ENCODE measurements at regions not wholly inside any gene's neighbourhood (a gene's known extent, or its start where the extent isn't known, plus 50 kb on each side); places are given as distances from the start of the nearest gene placed in this dataset.
"Not testable (repeated sequence)": the region's sequence is repeated elsewhere in the genome, so short reads cannot be mapped to it uniquely, and the experiment has no call there.

- not testable (repeated sequence) for DNase-seq
Measured at GRCh38 chr2:111453816-111454215, 333.1 kb downstream of the BCL2L11 start.

DNA sequence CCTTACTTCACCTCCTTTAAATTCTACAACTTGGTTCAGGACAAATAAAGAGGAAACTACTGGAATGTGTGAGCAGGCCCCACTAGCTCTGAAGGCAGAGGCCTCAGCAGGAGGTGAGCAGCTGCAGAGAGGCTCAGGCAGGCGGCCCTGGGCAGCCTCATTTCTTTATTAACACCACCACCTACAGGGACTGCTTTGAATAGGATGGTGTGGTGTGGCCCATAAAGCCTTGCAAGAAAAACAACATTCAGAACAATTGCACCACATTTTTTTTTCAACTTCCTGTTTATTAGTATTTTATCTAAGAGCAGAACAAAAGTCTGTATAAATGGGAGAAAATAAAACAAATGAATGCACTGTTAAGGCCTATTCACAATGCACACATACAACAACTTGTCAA is 333.7 kb downstream of the BCL2L11 start:
- DNase-seq, result not testable (repeated sequence)

DNA sequence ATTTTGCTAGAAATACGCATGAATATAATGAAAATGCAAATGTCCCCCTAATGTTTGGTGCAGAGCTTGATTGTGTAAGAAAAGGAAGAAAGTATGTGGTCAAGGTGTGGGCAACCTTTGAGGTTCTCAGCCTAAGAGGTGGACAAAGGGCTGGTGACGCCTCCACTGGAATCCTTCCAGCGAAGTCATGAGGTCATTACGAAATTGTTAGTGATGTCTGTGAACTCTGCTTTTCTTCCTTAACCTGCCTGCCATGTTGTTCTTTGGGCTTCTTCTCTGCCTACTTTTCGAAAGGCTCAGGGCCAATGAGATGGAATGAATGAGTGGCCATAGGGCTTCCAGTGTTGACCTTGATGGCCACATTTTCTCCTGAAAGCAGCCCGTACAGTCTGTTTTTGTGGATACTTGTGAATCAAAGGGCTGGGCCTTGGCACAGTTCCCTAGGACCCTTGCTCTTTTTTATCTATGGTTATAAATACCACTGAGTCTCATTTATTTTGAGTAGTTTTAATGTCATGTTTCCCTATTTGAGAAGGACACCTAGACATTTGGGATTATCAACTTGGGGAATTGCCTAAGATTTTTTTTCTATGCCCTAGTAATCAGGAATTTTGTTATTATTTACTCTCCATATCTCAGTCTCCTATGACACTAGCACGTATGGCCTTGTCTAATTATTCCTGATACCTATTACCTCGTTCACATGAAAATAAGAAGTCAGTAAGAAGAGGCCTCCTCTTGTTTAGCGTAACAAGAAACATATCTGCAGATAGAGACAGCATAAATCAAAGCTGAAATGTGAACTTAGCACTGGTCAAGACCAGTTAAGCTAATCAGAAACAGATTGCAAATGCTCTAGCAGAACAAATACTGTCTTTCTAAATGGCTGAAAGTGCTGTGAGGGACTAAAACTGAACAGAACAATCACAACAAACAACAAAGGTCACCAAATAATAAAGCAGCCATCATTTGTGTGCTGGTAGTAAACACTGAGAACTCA is 334.6 kb downstream of the BCL2L11 start:
- DNase-seq, result not testable (repeated sequence)

GRCh38 chr2:111457191-111457590 is 336.5 kb downstream of the BCL2L11 start:
- not testable (repeated sequence) for DNase-seq

GRCh38 chr2:111460901-111461300 is 340.2 kb downstream of the BCL2L11 start:
- not testable (repeated sequence) for DNase-seq

DNA sequence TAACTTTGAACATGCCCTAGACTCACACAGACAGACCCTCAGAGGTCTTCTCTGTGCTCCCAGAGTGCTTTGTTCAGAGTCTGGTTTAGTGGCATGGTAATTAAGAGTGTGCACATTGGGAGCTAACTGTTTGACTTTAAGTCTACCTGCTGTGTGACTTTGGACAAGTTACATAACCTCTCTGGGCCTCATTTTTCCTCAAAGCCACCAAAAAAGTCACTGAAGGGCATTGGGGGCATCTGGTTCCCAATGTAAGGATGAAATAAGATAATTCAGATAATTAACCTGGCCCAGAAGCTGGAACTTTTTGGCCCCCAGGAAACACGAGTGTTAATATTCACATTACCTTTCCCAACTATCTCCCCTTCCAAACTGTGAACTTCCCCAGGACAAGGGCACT is 341.1 kb downstream of the BCL2L11 start:
- not testable (repeated sequence) for DNase-seq

DNA sequence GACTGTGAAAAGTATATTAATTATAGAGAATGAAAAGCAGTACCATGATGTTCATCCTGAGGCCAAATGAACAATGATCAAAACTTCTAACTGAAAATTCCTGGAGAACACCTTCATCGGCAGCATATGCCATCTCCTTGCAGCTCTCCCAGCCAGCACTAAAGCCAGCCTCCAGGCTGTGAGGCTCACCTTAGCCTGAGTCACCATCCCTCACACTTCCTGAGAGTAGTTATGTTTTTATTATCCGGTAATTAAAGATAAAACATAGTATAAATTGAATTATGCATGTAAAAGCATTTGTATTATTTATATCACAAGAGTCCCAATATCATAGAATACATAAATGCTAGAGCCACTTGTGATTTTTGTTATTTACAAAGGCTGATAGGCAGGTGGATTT is 341.9 kb downstream of the BCL2L11 start:
- DNase-seq, result not testable (repeated sequence)

DNA sequence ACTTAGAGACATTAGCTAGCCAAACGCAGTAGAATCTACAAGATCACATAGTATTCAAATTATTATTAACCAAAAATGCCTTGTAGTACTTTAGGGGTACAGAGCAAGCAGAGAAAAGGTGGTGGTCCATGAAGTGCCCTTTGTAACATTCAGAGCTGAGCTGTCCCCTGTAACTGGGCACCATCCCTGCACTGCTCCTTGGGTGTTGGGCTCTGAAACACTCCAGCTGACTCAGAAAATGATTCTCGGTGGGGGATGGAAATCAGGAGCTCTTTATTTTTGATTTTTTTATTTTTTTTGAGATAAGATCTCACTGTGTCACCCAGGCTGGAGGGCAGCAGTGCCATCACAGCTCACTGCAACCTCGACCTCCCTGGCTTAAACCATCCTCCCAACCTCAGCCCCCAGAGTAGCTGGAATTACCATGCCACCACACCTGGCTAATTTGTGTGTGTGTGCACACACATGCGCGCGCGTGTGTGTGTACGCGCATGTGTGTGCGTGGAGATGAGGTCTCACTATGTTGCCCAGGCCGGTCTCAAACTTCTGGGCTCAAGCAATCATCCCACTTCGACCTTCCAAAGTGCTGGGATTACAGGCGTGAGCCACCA is 342.6 kb downstream of the BCL2L11 start:
- DNase-seq, result not testable (repeated sequence)

DNA sequence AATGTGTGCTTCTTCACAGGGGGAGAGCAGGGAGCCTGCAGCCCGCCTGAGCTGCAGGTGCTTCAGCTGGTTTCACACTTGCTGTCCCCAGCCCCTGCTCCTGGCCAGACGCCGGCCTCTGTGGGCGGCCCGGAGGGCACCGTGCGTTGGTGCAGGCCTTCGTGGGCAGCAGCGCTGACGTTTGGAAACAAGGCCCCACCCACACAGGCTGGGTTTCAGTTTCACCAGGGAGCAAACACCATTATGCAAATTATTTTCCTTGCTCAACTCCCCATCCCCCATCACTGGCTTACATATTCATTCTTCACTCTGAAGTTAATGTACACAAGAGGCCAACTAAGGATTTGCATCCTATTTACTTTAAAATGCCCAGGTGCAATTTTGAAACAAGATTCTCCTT is 343.2 kb downstream of the BCL2L11 start:
- DNase-seq, result not testable (repeated sequence)

DNA sequence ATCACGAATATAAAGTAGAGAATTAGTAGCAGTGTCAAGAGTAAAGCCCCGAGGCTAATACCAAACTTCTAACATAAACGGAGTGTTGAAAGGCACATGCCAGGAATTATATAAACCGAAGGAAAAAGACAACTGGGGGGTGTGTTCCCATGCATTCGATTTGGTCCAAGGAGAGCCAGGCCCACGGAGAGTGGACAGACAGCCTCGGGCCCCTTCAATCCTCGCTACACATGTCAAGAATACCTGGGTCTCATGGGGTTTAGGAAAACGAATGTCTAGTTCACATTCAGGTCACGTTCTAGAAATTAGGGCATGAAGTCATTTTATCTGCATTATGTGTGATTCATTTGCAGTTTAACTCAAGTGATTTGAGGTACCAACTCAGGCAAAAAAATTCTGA is 343.7 kb downstream of the BCL2L11 start:
- DNase-seq, result not testable (repeated sequence)

- not testable (repeated sequence) for DNase-seq
Measured at GRCh38 chr2:111465521-111465920, 344.8 kb downstream of the BCL2L11 start.

GRCh38 chr2:111466744-111467143 is 346.0 kb downstream of the BCL2L11 start:
- DNase-seq, result not testable (repeated sequence)

DNA sequence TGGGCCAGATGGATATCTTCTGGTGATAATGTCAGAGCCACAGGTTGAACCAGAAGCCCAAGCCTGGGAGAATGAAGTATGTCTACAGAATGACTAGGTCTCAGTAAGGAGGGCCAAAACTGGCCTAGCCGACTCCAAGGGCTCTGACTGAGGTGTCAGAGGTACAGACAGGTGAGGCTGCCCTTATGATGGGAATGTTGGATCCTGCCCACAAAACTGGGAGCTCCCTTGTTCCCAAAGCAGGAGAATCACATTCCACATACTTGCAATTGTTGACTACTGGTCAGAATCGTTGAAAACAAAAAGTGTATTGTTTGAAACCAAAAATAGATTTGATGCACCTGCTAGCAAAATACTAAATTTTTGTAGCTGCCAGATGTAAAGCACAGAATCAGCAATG is 350.2 kb downstream of the BCL2L11 start:
- DNase-seq, result not testable (repeated sequence)

DNA sequence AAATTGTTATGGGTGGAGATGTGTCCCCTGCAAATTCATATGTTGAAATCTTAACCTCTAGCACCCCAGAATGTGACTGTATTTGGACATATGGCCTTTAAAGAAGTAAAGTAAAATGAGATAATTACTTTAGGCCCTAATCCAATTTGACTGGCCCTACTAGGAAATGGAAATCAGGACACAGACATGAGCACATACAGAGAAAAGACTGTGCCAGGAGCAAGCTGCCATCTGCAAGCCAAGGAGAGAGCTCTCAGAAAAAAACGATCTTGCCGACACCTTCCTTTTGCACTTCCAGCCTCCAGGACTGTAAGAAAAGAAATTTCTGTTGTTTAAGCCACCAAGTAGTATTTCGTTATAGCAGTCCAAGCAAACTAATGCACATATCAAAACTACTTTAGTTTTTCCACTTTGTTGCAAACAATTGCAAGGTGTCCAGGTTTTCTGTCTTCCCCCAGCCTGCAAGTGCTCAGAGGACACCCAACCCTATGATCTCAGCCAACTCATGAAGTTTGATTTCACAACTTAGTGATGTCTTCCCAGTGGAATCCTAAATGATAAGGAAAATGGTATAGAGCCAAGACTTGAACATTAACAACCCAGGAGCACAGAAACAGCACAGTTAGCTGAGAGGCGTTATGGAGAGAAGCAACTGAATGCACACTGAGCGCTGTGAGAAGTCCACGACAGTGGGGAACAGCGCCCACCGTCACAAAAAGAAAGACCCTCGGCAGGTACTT is 351.2 kb downstream of the BCL2L11 start:
- not testable (repeated sequence) for DNase-seq

- not testable (repeated sequence) for DNase-seq
Measured at GRCh38 chr2:111472844-111473403, 352.2 kb downstream of the BCL2L11 start.

DNA sequence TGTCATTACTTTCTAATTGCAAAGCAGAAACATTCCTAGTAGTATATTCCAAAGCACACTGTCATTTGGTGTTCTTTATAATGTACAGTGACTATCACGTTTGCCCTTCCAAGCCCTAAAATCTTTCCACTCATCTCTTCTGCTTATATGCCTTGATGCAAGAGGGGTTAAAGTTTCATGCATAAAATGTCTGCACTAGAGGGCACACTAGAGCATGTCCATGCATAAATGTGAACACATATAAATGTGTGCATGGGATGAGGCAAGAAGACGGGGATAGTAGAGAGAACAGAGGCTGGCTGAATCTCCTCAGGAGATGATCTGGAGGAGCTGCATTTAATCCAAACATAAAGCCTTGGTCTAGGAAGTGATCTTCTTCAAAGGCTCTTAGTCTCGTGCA is 352.8 kb downstream of the BCL2L11 start:
- not testable (repeated sequence) for DNase-seq

DNA sequence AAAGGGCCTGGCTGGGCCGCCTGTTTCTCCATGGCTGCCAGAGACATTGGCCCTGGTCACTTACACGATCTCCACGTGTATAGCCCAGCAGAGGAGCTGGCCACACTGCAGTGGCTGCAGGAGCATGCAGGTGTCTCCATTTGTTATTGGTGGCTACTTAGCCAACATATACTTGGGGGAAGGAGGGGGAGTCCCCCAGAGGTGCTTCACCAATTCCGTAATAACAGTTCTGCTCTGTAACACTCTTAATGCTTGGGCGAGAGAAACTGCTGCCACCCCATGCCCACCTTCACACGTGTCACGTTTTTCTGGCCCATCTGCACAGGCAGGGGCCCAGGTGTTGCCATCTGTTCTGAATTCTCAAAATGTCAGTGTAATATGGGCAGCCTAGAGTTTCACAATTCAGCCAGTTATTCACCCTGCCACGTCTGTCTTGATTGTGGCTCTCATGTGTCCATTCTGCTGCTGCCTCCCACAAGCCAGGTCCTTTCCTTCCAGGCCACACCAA is 353.5 kb downstream of the BCL2L11 start:
- DNase-seq, result not testable (repeated sequence)

- DNase-seq, result not testable (repeated sequence)
Measured at GRCh38 chr2:111478335-111478734, 357.6 kb downstream of the BCL2L11 start.

DNA sequence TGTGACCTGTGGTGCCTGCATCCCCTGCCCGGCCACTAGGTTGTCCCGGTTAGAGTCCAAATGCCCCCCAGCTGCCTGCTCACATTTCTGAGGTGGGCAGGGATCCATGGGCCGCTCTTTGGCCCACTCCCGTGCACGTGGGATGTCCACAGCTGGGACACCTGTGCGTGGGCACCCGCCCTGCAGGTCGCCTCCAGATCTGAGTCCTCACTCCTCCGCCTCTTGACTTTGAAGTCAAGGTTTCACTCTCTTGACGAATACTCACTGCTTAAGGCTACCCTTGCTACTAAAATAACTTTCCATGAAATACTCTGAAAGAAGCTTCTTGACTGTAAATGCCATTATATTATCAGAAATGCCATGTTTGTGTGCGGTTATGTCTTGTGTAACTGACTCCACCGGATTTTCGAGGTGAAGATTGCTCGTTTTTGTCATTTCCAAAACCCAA is 358.2 kb downstream of the BCL2L11 start:
- not testable (repeated sequence) for DNase-seq

DNA sequence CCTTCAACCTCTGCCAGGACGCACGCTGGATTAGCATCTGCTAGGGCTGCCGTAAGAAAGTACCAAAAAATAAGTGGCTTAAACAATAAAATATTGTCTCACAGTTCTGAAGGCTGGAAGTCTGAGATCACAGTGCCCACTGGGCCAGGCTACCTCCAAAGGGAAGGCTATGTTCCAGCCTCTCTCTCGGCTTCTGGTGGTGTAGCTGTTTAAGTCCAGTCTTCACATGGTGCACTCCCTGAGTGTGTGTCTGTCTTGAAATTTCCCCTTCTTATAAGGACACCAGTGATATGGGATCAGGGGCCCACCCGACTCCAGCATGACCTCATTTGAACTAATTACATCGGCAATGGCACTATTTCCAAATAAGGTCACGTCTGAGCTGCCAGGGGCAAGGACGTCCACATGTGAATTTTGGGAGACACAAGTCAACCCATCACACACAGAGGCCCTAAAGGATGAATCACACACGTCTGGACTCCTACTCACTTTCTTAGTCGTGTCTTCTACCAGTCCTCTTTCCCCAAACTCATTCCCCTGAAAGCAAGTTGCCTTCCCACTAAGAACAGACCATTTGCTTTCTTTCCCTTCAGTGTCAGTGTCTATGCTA is 359.4 kb downstream of the BCL2L11 start:
- DNase-seq, result not testable (repeated sequence)

GRCh38 chr2:111480633-111481032 is 359.9 kb downstream of the BCL2L11 start:
- not testable (repeated sequence) for DNase-seq

DNA sequence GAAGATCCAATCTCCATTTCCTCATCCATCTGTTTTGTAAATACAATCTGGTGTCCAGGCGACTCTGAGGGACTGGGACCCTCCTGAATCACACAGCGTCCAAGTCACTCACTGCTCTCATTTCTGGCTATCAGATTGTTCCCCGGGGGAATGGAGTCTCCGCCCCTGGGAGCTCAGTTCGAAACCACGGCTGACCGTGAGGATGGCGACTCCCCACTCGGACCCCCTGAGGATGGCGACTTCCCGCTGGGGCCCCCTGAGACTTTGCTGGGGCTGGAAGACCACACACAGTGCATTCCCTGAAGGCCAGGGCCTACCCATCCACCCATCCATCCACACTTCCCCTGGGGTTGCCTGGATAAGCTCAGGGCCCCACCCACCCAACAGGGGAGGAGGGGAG is 360.5 kb downstream of the BCL2L11 start:
- DNase-seq, result not testable (repeated sequence)
